ENCODE measurements at regions not wholly inside any gene's neighbourhood (a gene's known extent, or its start where the extent isn't known, plus 50 kb on each side); places are given as distances from the start of the nearest gene placed in this dataset.
A peak's percentile ranks its signal among the peaks of the same experiment; 100 is the strongest.
"Not testable (repeated sequence)": the region's sequence is repeated elsewhere in the genome, so short reads cannot be mapped to it uniquely, and the experiment has no call there.

GRCh38 chr1:101479945-101480344 is 243.1 kb downstream of the S1PR1 start:
- no peak for DNase-seq (ENCODE audit: low read depth)

- no peak for DNase-seq (ENCODE audit: low read depth)
Observed at GRCh38 chr1:101482306-101482705, 245.5 kb downstream of the S1PR1 start.

GRCh38 chr1:101483982-101484688 is 247.3 kb downstream of the S1PR1 start:
- no peak for DNase-seq (ENCODE audit: low read depth)

- DNase-seq (ENCODE audit: low read depth), result no peak
Observed at GRCh38 chr1:101484689-101485338, 248.0 kb downstream of the S1PR1 start.

DNA sequence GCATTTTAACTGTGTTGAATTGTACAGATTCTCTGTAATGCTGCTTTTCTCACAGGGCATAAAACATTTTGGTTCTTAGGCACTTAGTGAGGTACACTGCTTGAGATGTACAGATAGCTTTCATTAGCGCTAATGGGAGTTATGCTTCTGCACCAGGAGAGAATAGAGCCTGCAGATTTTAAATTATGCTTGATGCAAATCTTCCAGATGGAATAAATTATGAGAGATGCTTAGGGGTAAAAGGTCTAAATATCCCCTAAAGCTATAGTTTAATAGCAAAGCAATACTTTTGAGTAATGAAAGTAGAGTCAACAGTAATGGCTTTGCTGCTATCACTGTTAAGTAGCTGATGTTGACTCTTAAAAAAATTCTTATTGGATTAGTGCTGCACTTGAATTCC is 248.9 kb downstream of the S1PR1 start:
- DNase-seq (ENCODE audit: low read depth), result no peak

DNA sequence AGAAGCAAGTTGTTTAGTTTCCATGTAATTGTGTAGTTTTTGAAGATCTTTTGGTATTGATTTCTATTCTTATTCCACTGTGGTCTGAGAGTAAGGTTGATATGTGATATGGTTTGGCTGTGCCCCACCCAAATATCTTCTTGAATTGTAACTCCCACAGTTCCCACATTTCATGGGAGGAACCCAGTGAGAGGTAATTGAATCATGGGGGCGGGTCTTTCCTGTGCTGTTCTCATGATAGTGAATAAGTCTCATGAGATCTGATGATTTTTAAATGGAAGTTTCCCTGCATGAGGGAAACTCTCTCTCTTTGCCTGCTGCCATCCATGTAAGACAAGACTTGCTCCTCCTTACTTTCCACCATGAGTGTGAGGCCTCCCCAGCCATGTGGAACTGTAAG is 255.3 kb downstream of the S1PR1 start:
- not testable (repeated sequence) for DNase-seq (ENCODE audit: low read depth)

- DNase-seq (ENCODE audit: low read depth), result not testable (repeated sequence)
Observed at GRCh38 chr1:101493920-101494319, 257.1 kb downstream of the S1PR1 start.

- no peak for DNase-seq (ENCODE audit: low read depth)
Observed at GRCh38 chr1:101496109-101496508, 259.3 kb downstream of the S1PR1 start.

- no peak for DNase-seq (ENCODE audit: low read depth)
Observed at GRCh38 chr1:101497881-101498559, 261.2 kb downstream of the S1PR1 start.

- DNase-seq (ENCODE audit: low read depth), result not testable (repeated sequence)
Observed at GRCh38 chr1:101504106-101504505, 267.3 kb downstream of the S1PR1 start.

- not testable (repeated sequence) for DNase-seq (ENCODE audit: low read depth)
Observed at GRCh38 chr1:101505240-101505639, 268.4 kb downstream of the S1PR1 start.

DNA sequence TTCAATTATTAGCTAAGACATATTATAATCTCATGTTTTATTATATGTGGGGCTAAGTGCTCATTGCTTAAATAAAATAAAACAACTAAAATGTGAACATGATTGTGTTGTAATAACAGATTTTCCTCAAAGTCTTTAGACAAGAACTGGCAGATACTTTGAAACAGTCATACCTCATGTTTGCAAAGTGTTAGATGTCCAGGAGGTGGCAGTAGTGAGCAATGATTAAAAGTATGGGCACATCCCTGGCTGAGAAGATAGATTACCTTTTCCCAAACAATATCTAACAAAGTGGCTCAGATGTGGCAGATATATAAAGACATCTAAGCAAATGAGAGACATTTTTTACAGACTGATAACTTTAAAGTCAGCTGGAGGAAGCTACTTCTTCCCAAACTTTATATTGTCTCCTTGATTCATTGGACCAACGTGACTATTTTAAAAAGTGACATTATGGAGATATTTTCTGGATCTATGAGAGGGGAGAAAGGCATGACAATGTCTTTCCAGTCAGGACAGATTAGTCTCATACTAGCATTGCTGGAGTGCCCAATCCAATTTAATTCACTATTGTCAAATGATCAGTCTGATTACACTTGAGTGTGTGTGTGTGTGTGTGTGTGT is 269.8 kb downstream of the S1PR1 start:
- peak; percentile 23 for DNase-seq (ENCODE audit: low read depth)

DNA sequence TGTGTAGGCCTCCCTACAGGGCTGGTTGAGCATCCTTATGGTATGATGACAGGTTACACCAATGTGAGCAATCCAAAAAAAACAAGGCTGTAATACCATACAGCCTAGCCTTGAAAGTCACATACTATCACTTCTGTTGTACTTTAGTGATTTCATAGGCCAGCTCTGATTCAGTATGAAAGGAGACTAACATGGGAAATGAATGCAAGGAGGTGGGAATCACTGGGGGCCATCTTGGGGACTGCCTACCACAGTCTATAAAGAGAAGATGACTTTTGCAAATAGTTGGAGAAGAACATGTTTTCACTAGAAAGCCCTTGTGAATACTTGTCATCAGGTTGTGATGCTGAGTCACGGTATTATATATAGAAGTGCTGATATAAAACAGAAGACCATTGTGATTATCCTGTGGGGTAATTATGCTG is 270.7 kb downstream of the S1PR1 start:
- peak; percentile 34 for DNase-seq (ENCODE audit: low read depth)

- DNase-seq (ENCODE audit: low read depth), result no peak
Observed at GRCh38 chr1:101508913-101509312, 272.1 kb downstream of the S1PR1 start.

DNA sequence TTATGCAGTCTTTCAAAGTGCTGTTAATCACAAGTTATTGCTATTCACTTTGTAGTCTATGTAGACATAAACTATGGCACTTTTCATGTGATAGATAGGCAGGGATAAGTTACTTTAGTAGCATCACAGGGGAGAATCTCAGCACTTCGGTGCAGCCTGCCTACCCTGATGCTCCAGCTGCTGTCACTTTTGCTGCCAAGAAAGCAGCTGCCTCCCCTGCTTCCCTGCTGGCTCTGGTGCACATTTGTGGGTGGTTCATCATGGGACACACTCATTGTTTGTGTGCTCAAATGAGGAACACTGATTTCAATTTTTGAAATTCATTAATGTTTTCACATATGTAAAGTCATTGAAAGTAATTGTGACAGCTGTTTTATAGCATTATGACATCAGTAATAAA is 272.6 kb downstream of the S1PR1 start:
- no peak for DNase-seq (ENCODE audit: low read depth)

DNA sequence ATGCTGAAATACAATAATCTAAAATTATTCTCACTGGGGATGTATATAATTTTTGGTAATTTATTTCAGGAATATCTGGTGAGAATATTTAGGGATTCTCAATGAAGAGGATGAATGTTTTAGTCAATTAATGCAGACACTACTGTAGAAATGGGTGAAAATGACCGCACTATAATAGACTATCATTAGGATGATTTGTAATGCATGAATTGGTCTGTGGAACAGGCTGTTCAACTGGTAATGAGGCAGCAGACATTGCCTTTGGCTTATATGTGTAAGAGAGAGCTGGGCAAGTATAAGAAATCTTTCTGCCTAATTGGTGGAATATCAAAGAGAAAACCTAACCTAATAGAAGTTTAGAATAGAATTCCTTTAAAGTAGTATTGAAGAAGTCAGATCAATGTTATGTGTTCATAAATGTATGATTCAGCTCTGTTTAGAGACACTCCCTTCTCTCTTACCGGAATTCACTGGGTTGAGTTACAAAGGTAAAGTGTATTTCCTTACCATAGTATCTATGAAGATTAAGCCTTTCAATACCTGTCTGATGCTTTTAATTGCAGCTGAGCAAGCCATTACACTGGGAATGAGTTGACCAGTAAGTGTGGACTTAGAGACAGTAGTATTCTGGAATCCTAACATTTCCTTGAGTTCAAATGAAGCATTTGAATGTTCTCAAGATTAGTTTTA is 274.5 kb downstream of the S1PR1 start:
- no peak for DNase-seq (ENCODE audit: low read depth)

DNA sequence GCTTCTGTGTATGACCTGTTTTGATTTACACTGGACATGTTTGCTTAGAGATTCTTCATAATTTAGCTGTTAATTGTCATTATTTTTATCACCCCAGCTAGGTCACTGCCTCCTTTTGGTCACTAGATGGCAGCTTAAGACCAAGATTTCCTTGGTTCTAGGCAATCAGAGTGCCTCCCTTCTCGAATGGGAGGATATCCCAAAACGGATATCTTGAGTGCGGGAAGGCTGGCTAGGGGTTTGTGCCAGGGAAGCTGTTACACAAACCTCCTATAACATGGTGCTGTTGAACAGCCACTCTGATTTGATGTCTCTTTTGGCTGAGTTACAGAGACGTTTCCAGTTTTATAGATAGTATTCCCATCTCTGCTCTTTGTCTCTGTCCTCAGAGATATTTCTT is 283.5 kb downstream of the S1PR1 start:
- peak; percentile 16 for DNase-seq (ENCODE audit: low read depth)

- no peak for DNase-seq (ENCODE audit: low read depth)
Observed at GRCh38 chr1:101522486-101522885, 285.7 kb downstream of the S1PR1 start.

DNA sequence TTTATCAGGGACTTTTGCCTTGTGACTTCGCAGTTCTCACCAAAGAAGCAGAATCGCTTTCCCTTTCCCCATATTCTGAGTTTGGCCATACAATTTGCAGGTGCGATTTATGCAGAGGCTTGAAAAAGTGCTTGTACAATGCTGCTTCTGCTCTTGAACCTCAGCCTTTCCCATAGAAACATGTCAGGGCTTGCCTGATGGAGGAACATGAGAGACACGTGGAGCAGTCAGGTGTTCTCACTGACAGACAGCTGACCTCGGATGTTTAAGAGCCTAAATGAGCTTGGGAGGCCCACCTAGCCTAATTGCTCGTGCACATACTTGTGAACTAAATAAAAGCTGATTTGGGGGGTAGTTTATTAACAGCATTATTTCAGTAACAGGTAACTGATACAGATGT is 290.0 kb downstream of the S1PR1 start:
- DNase-seq (ENCODE audit: low read depth), result no peak

DNA sequence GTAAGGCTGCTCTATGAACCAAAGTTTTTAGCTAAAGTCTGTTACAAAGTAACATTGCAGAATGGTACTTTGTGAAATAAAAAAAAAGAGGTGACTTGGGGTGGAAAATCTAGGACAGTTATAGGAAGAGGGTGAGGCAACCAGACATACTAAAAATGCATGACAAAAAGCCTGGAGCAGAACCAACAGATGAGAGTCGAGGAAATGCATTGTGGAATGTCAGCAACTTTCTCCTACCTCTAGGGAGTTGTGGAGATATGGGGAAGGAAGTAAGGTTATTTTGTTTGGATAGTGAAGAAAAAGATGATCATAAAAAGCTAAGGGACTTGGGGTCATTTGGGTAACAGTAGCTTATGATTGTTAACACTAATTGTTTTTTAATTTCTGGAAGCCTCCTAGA is 295.6 kb downstream of the S1PR1 start:
- DNase-seq (ENCODE audit: low read depth), result no peak

- no peak for DNase-seq (ENCODE audit: low read depth)
Observed at GRCh38 chr1:101540161-101540560, 303.3 kb downstream of the S1PR1 start.

DNA sequence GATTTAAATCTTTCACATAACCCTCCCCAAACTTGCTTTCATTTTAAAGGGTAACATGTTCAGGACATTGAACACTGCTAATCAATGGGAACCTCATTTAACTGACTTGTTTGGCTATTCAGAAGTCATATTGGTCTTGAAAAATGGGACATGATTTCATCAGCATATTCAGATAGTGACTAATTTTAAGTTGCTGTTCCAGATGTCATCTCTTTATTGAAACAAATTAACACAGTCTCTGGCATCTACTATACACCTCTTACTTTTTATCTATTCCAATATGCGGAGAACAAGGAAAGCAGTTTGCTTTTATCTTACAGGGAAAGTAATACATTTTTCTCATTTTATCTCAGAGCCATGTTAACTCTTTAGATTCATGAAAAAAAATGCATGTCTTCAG is 310.1 kb downstream of the S1PR1 start:
- no peak for DNase-seq (ENCODE audit: low read depth)

All from stromal cell of bone marrow (primary cell).